ENCODE measurements at regions not wholly inside any gene's neighbourhood (a gene's known extent, or its start where the extent isn't known, plus 50 kb on each side); places are given as distances from the start of the nearest gene placed in this dataset.

- no peak overlapping the region for H3K4me3 ChIP-seq
- intact Hi-C loops (cut with DNase I; ENCODE audit: low total_unique reads), result no loop called here
- H3K4me1 ChIP-seq, result peaks cover 0 to 5% of the 10 kb centered on the region in 2 donors
- H3K27ac ChIP-seq, result no peak overlapping the region
- no peak for DNase-seq (ENCODE audit: low spot score in 2 of 2)
- TF ChIP-seq CTCF (IDR thresholded peaks at IDR 0.05) (no peak), POLR2AphosphoS5 (IDR thresholded peaks at IDR 0.05) (no peak), POLR2A (IDR thresholded peaks at IDR 0.05) (no peak)
- peaks cover 0 to 3% of the 10 kb centered on the region in 2 donors for H3K27me3 ChIP-seq
- H3K36me3 ChIP-seq, result no peaks in the 10 kb centered on the region
- no peaks in the 10 kb centered on the region for H3K9me3 ChIP-seq
These were observed 386.5 kb upstream of the PFKP start for GRCh38 chr10:2680821-2681220.

- Histone ChIP-seq H3K4me1 (peaks cover 0 to 5% of the 10 kb centered on the region in 2 donors), H3K27ac (no peak overlapping the region), H3K4me3 (no peak overlapping the region), H3K27me3 (peaks cover 0 to 3% of the 10 kb centered on the region in 2 donors), H3K9me3 (no peaks in the 10 kb centered on the region), H3K36me3 (no peaks in the 10 kb centered on the region)
- DNase-seq (ENCODE audit: low spot score in 2 of 2), result no peak
- intact Hi-C loops (cut with DNase I; ENCODE audit: low total_unique reads), result no loop called here
- TF ChIP-seq POLR2A (IDR thresholded peaks at IDR 0.05) (no peak), CTCF (IDR thresholded peaks at IDR 0.05) (no peak), POLR2AphosphoS5 (IDR thresholded peaks at IDR 0.05) (no peak)
These were observed 387.7 kb upstream of the PFKP start for GRCh38 chr10:2679646-2680045.

DNA sequence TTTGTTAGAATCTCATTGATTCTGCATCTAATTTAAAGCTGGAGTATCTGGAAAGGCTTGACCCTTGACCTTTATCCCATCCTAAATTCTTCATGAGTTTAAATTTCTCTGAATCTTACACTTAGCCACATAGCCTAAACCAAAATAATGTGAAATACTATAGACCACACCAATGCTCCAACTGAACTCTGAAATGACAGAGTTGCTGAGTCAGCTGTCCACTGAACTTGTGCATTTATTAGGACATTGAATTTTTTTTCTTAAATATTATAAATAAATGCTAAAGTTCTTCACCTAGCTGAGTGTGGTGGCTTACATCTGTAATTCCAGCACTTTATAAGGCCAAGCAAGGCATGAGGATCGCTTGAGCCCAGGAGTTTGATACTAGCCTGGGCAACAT is 390.9 kb upstream of the PFKP start:
- intact Hi-C loops (cut with DNase I; ENCODE audit: low total_unique reads), result no loop called here

GRCh38 chr10:2674451-2674850 is 392.9 kb upstream of the PFKP start:
- no peaks in the 10 kb centered on the region for H3K36me3 ChIP-seq
- intact Hi-C loops (cut with DNase I; ENCODE audit: low total_unique reads), result no loop called here
- H3K4me1 ChIP-seq, result no peaks in the 10 kb centered on the region
- TF ChIP-seq CTCF (IDR thresholded peaks at IDR 0.05) (no peak), POLR2AphosphoS5 (IDR thresholded peaks at IDR 0.05) (no peak)
- no peaks in the 10 kb centered on the region for H3K9me3 ChIP-seq
- no peak overlapping the region for H3K27ac ChIP-seq
- H3K27me3 ChIP-seq, result no peaks in the 10 kb centered on the region
- no peak overlapping the region for H3K4me3 ChIP-seq
- DNase-seq (ENCODE audit: low spot score in 2 of 2), result no peak

More for the DNA sequence above, 390.9 kb upstream of the PFKP start:
- H3K27me3 ChIP-seq, result no peaks in the 10 kb centered on the region
- no peak overlapping the region for H3K27ac ChIP-seq
- no peaks in the 10 kb centered on the region for H3K9me3 ChIP-seq
- no peak overlapping the region for H3K4me3 ChIP-seq
- no peaks in the 10 kb centered on the region for H3K36me3 ChIP-seq
- no peak for DNase-seq (ENCODE audit: low spot score in 2 of 2)
- peaks cover 0 to 5% of the 10 kb centered on the region in 2 donors for H3K4me1 ChIP-seq
- TF ChIP-seq POLR2A (IDR thresholded peaks at IDR 0.05) (no peak), POLR2AphosphoS5 (IDR thresholded peaks at IDR 0.05) (no peak), CTCF (IDR thresholded peaks at IDR 0.05) (no peak)

GRCh38 chr10:2670864-2671263 is 396.5 kb upstream of the PFKP start:
- Histone ChIP-seq H3K27ac (no peak overlapping the region), H3K27me3 (no peaks in the 10 kb centered on the region), H3K9me3 (no peaks in the 10 kb centered on the region), H3K4me3 (no peak overlapping the region), H3K36me3 (no peaks in the 10 kb centered on the region), H3K4me1 (no peaks in the 10 kb centered on the region)
- DNase-seq (ENCODE audit: low spot score in 2 of 2), result no peak
- intact Hi-C loops (cut with DNase I; ENCODE audit: low total_unique reads), result no loop called here
- no peak for TF ChIP-seq CTCF (IDR thresholded peaks at IDR 0.05)
- no peak for TF ChIP-seq POLR2AphosphoS5 (IDR thresholded peaks at IDR 0.05)
- TF ChIP-seq POLR2A (IDR thresholded peaks at IDR 0.05), result no peak
